ENCODE measurements at regions not wholly inside any gene's neighbourhood (a gene's known extent, or its start where the extent isn't known, plus 50 kb on each side); places are given as distances from the start of the nearest gene placed in this dataset.

DNA sequence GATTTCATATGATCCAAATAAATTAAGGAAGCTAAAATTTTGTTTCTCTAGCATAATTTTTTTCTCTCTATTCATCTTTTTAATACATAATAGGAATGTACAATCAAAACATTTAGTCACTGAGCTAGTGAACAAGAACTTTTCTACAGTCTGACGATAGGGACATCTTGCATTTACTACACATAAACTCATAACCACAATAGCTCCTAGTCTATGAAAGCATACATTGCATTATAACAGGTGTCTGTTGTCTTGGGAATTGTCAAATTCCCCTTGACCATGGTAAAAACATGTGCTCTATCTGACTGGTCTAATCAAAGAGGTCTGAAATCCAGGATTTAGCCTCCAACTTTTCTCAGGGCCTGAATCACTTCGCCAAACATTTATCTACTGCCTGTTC is 144.8 kb downstream of the FAM124B start:
- Mint-ChIP-seq H3K27me3 (peaks cover 61% of the 10 kb centered on the region), H3K4me1 (no peaks in the 10 kb centered on the region), H3K27ac (ENCODE audit: low read depth) (no peak overlapping the region), H3K9me3 (no peaks in the 10 kb centered on the region), H3K4me3 (no peak overlapping the region), H3K36me3 (ENCODE audit: insufficient read depth) (peaks cover 1% of the 10 kb centered on the region)
- ATAC-seq (replicated peaks; ENCODE audit: extremely low read depth, poor library complexity, severe bottlenecking) (no peak), DNase-seq (ENCODE audit: low spot score in 2 of 2) (no peak)

DNA sequence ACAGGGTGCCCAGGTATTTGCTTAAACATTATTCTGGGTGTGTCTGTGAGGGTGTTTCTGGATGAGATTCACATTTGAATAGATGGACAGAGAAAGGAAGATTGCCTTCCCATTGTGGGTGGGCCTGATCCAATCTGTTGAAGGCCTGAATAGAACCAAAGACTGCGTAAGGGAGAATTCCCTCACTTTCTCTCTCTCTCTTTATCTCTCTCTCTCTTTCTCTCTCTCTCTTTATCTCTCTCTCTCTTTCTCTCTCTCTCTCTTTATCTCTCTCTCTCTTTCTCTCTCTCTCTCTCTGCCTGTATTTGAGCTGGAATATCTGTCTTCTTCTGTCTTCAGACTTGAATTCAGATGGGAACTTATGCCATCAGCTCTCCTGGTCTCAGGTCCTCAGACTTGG is 148.4 kb downstream of the FAM124B start:
- no peak for DNase-seq (ENCODE audit: low spot score in 2 of 2)
- peaks cover 1% of the 10 kb centered on the region for H3K36me3 Mint-ChIP-seq (ENCODE audit: insufficient read depth)
- no peak overlapping the region for H3K27ac Mint-ChIP-seq (ENCODE audit: low read depth)
- H3K9me3 Mint-ChIP-seq = no peaks in the 10 kb centered on the region
- peaks cover 50% of the 10 kb centered on the region for H3K27me3 Mint-ChIP-seq
- no peak for ATAC-seq (replicated peaks; ENCODE audit: extremely low read depth, poor library complexity, severe bottlenecking)
- no peak overlapping the region for H3K4me3 Mint-ChIP-seq
- H3K4me1 Mint-ChIP-seq = no peaks in the 10 kb centered on the region

DNA sequence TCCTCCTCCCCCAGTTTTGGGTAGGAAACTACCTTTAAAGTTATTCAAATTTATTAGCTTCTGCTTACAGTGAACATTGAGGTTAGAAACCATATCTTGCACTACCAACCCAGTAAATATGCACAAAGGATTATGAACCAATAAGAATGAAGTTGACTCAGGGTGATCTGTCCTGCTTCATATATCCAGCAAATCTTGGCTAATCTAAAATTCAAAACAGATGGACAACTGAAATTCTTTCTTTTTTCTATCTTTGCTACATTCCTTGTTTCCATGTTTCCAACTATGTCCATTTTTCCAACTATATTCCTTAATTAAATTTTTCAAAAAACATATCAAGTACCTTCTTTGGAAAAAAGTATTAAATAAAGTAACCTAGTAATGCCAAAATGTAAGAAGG is 149.3 kb downstream of the FAM124B start:
- no peaks in the 10 kb centered on the region for H3K4me1 Mint-ChIP-seq
- no peaks in the 10 kb centered on the region for H3K36me3 Mint-ChIP-seq (ENCODE audit: insufficient read depth)
- DNase-seq (ENCODE audit: low spot score in 2 of 2) (no peak), ATAC-seq (replicated peaks; ENCODE audit: extremely low read depth, poor library complexity, severe bottlenecking) (no peak)
- H3K9me3 Mint-ChIP-seq = no peaks in the 10 kb centered on the region
- peaks cover 41% of the 10 kb centered on the region for H3K27me3 Mint-ChIP-seq
- no peak overlapping the region for H3K4me3 Mint-ChIP-seq
- no peak overlapping the region for H3K27ac Mint-ChIP-seq (ENCODE audit: low read depth)

DNA sequence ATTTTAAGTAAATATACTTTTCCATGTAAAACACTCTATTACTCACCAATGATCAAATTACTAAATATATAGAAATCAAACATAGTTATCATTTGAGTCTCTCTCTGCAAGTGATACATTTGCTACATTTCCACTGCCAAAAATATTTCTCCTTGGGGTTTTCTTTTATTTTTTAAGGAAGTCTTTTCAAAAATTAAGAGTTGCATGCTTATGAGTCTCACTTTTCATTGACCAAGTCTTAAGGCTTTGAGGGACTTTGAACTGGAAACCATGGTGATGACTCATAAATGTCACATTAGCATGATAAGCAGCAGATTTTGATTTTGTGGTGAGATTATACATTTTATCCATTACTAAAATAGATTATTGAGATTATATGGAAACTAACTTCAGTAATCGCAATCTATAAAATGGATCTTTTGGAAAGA is 152.9 kb downstream of the FAM124B start:
- Mint-ChIP-seq H3K27ac (ENCODE audit: low read depth) (no peak overlapping the region), H3K9me3 (no peaks in the 10 kb centered on the region), H3K27me3 (peaks cover 25% of the 10 kb centered on the region), H3K4me3 (no peak overlapping the region), H3K36me3 (ENCODE audit: insufficient read depth) (no peaks in the 10 kb centered on the region), H3K4me1 (no peaks in the 10 kb centered on the region)
- ATAC-seq (replicated peaks; ENCODE audit: extremely low read depth, poor library complexity, severe bottlenecking) (no peak), DNase-seq (ENCODE audit: low spot score in 2 of 2) (no peak)

DNA sequence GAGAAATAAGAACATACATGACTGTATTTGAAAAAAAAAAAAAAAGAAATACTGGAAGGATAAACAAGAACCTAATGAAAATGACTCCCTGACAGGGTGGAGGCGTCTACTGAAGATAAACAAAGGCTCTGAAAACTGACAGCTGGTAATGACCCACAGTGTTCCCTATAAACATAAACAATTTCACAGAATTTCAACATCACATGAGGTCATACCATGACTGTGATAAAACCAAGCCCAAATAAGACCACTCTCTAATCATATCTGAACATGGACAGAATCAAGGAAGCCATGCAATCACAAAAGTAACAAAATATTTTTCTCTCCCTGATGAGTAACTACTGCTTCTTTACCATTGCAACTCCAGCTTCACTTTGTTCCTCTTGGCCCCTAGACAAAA is 159.3 kb downstream of the FAM124B start:
- no peak overlapping the region for H3K27ac Mint-ChIP-seq (ENCODE audit: low read depth)
- ATAC-seq (replicated peaks; ENCODE audit: extremely low read depth, poor library complexity, severe bottlenecking) (no peak), DNase-seq (ENCODE audit: low spot score in 2 of 2) (no peak)
- no peaks in the 10 kb centered on the region for H3K9me3 Mint-ChIP-seq
- no peaks in the 10 kb centered on the region for H3K36me3 Mint-ChIP-seq (ENCODE audit: insufficient read depth)
- peaks cover 15% of the 10 kb centered on the region for H3K27me3 Mint-ChIP-seq
- H3K4me3 Mint-ChIP-seq = no peak overlapping the region
- no peaks in the 10 kb centered on the region for H3K4me1 Mint-ChIP-seq

DNA sequence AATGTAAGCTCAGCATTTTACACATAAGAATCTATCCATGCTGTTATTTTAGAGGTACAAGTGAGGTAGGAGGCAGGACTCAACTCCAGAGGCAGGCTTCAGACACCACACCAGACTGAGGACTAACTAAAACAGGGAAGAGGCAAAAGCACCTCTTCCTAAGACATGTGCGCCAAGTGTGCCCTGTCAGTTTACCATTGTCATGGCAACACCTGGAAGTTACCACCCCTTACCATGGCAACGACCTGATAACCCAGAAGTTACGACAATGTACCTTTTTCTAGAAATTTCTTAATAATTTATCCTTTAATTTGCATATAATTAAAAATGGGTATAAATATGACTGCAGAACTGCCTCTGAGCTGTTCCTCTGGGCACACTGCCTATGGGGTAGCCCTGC is 160.1 kb downstream of the FAM124B start:
- Mint-ChIP-seq H3K4me3 (no peak overlapping the region), H3K27ac (ENCODE audit: low read depth) (no peak overlapping the region), H3K9me3 (no peaks in the 10 kb centered on the region), H3K27me3 (peaks cover 22% of the 10 kb centered on the region), H3K4me1 (no peaks in the 10 kb centered on the region), H3K36me3 (ENCODE audit: insufficient read depth) (no peaks in the 10 kb centered on the region)
- ATAC-seq (replicated peaks; ENCODE audit: extremely low read depth, poor library complexity, severe bottlenecking) (no peak), DNase-seq (ENCODE audit: low spot score in 2 of 2) (no peak)

DNA sequence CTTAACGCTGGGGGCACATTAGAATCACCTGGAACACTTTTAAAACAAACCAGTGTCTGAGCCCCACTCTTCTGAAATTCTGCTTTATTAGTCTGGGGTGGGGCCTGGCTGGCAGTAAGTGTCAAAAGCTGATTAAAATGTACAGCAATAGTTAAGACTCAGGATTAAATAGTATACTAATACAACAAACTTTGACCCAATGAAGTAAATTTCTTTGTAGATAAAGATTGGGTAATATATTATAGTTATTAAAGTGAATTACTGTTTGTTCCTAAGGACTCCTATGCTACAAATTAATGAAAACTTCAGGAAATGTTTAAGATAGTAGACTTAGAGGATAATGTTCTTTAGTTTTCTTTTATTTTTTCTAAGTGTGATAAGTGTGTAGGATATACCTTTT is 160.9 kb downstream of the FAM124B start:
- Mint-ChIP-seq H3K9me3 (no peaks in the 10 kb centered on the region), H3K36me3 (ENCODE audit: insufficient read depth) (no peaks in the 10 kb centered on the region), H3K27me3 (peaks cover 28% of the 10 kb centered on the region), H3K4me1 (no peaks in the 10 kb centered on the region), H3K27ac (ENCODE audit: low read depth) (no peak overlapping the region), H3K4me3 (no peak overlapping the region)
- ATAC-seq (replicated peaks; ENCODE audit: extremely low read depth, poor library complexity, severe bottlenecking) = no peak
- no peak for DNase-seq (ENCODE audit: low spot score in 2 of 2)

DNA sequence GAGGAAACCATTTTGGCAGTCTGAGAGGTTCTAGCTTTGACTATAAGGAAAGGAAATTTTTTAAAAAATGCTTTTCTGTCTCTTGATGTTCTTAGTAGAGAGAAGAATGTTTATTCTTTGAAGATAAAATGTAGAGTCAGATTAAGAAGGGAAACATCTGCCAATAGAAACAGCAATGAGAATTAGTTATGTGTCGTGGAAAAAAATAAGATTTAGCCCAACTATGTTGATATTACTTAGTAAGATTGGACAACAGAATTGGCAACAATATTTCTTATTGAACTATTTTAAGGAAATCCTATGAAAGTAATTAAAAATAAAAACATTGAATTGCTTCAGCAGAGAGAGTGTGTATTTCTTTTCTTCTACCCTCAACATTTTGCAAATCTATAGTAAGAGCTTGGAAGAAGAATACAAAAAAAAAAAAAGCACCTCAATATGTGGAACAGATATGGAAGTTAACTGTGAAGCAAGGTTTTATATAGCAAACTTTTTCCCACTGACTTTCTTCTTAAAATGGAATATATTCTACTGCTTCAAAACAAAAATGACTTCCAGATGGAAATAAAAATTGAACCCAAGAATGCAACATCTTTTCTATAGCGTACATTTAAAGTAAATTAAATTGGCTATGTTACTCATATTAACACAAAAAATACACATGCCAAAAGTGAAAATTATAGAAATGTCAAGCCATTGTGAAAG is 177.9 kb downstream of the FAM124B start:
- H3K27me3 Mint-ChIP-seq = peaks cover 53% of the 10 kb centered on the region

DNA sequence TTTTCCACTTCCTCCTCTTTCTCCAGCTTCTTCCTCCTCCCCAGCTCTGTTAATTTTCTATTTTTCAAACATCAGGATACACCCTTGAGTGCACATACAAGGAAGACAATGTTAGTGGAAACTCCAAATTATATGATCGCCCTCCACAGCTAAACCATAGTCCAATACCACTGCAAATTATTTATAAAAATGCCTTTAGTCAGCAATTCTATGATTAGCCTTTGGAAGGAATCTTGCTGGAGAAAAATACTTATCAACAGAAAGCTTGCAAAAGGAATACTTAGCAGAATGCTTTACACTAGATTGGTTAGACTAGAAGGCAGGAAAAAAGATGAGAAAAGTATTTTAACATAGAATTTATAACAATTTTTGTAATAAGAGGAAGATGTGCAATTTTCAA is 178.9 kb downstream of the FAM124B start:
- Mint-ChIP-seq H3K27me3 (peaks cover 44% of the 10 kb centered on the region), H3K36me3 (ENCODE audit: insufficient read depth) (no peaks in the 10 kb centered on the region), H3K27ac (ENCODE audit: low read depth) (no peak overlapping the region), H3K4me3 (no peak overlapping the region), H3K4me1 (no peaks in the 10 kb centered on the region), H3K9me3 (no peaks in the 10 kb centered on the region)
- no peak for ATAC-seq (replicated peaks; ENCODE audit: extremely low read depth, poor library complexity, severe bottlenecking)
- no peak for DNase-seq (ENCODE audit: low spot score in 2 of 2)

More for the DNA sequence above, 177.9 kb downstream of the FAM124B start:
- Mint-ChIP-seq H3K36me3 (ENCODE audit: insufficient read depth) (no peaks in the 10 kb centered on the region), H3K4me1 (no peaks in the 10 kb centered on the region), H3K27ac (ENCODE audit: low read depth) (no peak overlapping the region), H3K4me3 (no peak overlapping the region), H3K9me3 (no peaks in the 10 kb centered on the region)
- no peak for ATAC-seq (replicated peaks; ENCODE audit: extremely low read depth, poor library complexity, severe bottlenecking)
- DNase-seq (ENCODE audit: low spot score in 2 of 2) = no peak

DNA sequence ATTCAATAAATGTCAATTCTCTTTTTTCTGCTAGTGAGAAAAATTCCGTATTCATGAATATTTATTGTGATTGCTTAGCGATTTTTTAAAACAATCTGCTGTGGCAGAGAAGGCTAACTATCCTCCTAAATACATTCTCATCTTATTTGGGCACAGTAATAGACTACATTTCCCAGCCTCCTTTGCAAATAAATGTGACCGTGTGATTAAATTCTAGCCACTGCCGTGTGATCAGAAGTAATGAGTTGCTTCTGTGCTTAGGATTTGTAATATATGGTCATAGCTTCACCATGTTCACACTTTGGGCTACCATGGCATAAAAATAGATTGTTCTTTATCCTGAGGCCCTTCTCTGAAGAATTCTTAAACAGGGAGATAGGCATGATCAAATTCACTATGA is 179.6 kb downstream of the FAM124B start:
- H3K27me3 Mint-ChIP-seq = peaks cover 37% of the 10 kb centered on the region

DNA sequence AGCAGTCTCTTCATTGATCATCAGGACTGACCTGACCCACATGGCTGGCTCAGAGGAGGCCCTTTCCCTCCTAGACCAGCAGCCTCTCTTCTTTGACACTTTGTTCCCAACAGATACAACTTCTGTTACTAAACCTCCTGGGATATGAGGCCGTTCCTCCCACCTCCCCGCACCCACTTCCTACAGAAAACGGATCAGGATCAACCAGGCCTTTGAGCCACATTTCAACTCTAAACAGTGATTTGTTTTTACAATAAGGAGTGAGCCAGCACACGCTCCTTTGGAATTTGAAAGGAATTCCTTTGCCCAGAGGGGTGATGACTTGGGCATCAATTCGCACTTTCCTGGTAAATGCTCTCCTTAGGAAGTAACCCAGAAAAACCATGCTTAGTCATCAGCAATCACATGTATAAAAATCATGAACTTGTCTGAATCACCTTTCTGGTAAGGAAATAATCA is 180.4 kb downstream of the FAM124B start:
- no peak for DNase-seq (ENCODE audit: low spot score in 2 of 2)
- H3K27ac Mint-ChIP-seq (ENCODE audit: low read depth) = no peak overlapping the region
- ATAC-seq (replicated peaks; ENCODE audit: extremely low read depth, poor library complexity, severe bottlenecking) = no peak
- H3K4me1 Mint-ChIP-seq = no peaks in the 10 kb centered on the region
- H3K36me3 Mint-ChIP-seq (ENCODE audit: insufficient read depth) = no peaks in the 10 kb centered on the region
- H3K27me3 Mint-ChIP-seq = peaks cover 29% of the 10 kb centered on the region
- H3K4me3 Mint-ChIP-seq = no peak overlapping the region
- H3K9me3 Mint-ChIP-seq = no peaks in the 10 kb centered on the region

More for the DNA sequence above, 179.6 kb downstream of the FAM124B start:
- Mint-ChIP-seq H3K4me3 (no peak overlapping the region), H3K9me3 (no peaks in the 10 kb centered on the region), H3K27ac (ENCODE audit: low read depth) (no peak overlapping the region), H3K4me1 (no peaks in the 10 kb centered on the region), H3K36me3 (ENCODE audit: insufficient read depth) (no peaks in the 10 kb centered on the region)
- no peak for ATAC-seq (replicated peaks; ENCODE audit: extremely low read depth, poor library complexity, severe bottlenecking)
- no peak for DNase-seq (ENCODE audit: low spot score in 2 of 2)

DNA sequence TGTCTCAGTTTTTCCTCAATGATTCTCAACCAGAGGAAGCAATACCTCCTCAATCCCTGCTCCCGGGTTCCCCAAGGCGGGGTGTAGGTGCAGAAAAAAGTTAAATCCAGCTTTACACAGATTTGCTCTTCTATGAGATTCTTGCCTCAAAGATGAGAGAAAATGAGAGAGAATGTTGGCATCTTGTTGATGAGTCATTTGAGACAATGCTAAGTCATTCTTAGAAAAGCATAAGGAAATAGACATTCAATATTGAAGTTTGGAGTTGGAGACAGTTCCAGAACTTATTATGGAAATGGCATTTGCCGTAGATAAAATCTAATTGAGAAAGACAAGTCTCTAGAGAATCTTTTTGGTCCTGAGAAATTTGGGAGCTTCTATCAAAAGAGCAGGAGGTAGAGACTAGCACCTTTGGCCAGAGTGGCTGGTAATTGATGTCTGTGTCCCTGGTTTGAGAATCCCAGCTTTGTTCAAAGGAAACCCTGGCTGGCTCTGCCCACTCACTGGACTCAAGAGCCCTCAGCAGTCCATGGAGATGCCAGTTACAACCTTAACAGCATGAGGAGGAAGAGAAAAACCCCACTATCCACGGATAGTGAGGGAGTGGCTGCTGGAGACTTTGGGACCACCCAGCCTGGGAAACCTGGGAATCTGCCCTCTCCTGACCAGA is 181.2 kb downstream of the FAM124B start:
- DNase-seq (ENCODE audit: low spot score in 2 of 2) (no peak), ATAC-seq (replicated peaks; ENCODE audit: extremely low read depth, poor library complexity, severe bottlenecking) (no peak)
- no peaks in the 10 kb centered on the region for H3K4me1 Mint-ChIP-seq
- no peak overlapping the region for H3K4me3 Mint-ChIP-seq
- no peaks in the 10 kb centered on the region for H3K9me3 Mint-ChIP-seq
- no peaks in the 10 kb centered on the region for H3K36me3 Mint-ChIP-seq (ENCODE audit: insufficient read depth)
- peaks cover 22% of the 10 kb centered on the region for H3K27me3 Mint-ChIP-seq
- no peak overlapping the region for H3K27ac Mint-ChIP-seq (ENCODE audit: low read depth)

DNA sequence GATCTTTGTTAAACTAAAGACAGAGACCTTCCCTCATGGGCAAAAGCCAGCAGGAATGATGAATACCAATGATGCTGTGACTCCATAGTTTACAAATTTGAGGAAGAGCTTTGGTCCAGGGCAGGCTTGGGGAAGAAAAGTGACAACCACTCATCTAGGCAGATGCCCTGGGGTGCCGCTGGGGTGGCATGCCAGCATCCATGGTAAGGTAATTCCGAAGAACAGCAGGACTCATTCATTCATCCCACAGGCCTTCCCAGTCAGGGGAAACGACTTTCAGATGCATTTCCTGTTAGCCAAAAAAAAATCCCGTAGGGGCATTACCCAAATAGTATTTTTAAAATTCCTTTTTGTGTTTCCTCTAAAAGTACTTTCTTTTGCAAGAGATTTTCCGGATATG is 180.7 kb upstream of the SERPINE2 start:
- no peak for ATAC-seq (replicated peaks; ENCODE audit: extremely low read depth, poor library complexity, severe bottlenecking)
- Mint-ChIP-seq H3K27ac (ENCODE audit: low read depth) (no peak overlapping the region), H3K9me3 (no peaks in the 10 kb centered on the region), H3K4me3 (no peak overlapping the region), H3K4me1 (no peaks in the 10 kb centered on the region), H3K36me3 (ENCODE audit: insufficient read depth) (no peaks in the 10 kb centered on the region), H3K27me3 (peaks cover 15% of the 10 kb centered on the region)
- no peak for DNase-seq (ENCODE audit: low spot score in 2 of 2)

Measured in central memory CD8-positive, alpha-beta T cell (primary cell).